Gastrocnemius medialis (tissue), 4 donors: ENCODE measurements at regions not wholly inside any gene's neighbourhood (a gene's known extent, or its start where the extent isn't known, plus 50 kb on each side); places are given as distances from the start of the nearest gene placed in this dataset.

Experiments
- POLR2A ChIP-seq, 2 donors: fragments of 450-650 bp; IDR thresholded peaks; one replicate each; pipeline ENCODE4 v1.6.1; 2017; ENCODE audit warnings: antibody characterized with exemption in 2 of 2, mild to moderate bottlenecking in 2 of 2, moderate library complexity in 2 of 2
- TF ChIP-seq, protein P1 (sequence below), 5 experiments: fragments of 450-650 bp in 3 of 5; fragments of 200-600 bp in 2 of 5; sonication (generic) in 2 of 5; IDR thresholded peaks in 4 of 5; conservative IDR thresholded peaks in 1 of 5; 1 replicate in 4 of 5; 2 replicates in 1 of 5; pipeline ENCODE4 v1.5.1; 2016 to 2019; ENCODE audit warnings: antibody characterized with exemption in 5 of 5, mild to moderate bottlenecking in 3 of 5, moderate library complexity in 3 of 5

DNA sequence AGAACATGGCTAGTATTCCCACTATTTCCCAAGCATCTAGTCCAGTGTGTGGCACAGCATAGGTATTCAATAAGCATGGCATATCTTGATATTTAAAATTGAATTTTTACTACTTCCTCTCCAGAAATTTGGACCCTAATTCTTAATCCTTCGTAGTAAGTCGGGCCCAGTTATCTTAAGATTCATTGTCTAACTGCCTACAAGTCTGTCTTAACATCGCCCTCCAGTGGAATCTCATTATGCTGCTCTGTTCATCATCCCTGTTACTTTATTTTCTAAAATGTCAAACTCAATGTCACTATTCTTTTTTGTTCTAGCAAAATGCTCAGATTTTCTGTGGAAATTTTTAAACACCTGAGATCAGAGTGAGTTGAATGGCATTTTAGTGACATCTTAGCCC is 606.2 kb downstream of the KLHL13 start:
- TF ChIP-seq, protein P1, sequence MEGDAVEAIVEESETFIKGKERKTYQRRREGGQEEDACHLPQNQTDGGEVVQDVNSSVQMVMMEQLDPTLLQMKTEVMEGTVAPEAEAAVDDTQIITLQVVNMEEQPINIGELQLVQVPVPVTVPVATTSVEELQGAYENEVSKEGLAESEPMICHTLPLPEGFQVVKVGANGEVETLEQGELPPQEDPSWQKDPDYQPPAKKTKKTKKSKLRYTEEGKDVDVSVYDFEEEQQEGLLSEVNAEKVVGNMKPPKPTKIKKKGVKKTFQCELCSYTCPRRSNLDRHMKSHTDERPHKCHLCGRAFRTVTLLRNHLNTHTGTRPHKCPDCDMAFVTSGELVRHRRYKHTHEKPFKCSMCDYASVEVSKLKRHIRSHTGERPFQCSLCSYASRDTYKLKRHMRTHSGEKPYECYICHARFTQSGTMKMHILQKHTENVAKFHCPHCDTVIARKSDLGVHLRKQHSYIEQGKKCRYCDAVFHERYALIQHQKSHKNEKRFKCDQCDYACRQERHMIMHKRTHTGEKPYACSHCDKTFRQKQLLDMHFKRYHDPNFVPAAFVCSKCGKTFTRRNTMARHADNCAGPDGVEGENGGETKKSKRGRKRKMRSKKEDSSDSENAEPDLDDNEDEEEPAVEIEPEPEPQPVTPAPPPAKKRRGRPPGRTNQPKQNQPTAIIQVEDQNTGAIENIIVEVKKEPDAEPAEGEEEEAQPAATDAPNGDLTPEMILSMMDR (IDR thresholded peaks at IDR 0.05 in 4 of 5, conservative IDR thresholded peaks at IDR 0.05 in 1 of 5), result no peak
- no peak for TF ChIP-seq POLR2A (IDR thresholded peaks at IDR 0.05)
